IPS DF 6.9 (cell line): ENCODE measurements at regions not wholly inside any gene's neighbourhood (a gene's known extent, or its start where the extent isn't known, plus 50 kb on each side); places are given as distances from the start of the nearest gene placed in this dataset.

Experiments
- DNase-seq: peaks from one replicate; pipeline ENCODE4 v3.0.0-alpha.2; 2013; ENCODE audit warnings: low read depth, low spot score
- H3K27ac ChIP-seq: one replicate; pipeline ENCODE4 v1.5.1; 2013; ENCODE audit warnings: low read length, control low read depth
- H3K27me3 ChIP-seq: 2 replicates; pipeline ENCODE4 v1.6.1; 2013; ENCODE audit warnings: mild to moderate bottlenecking, low read length; ENCODE audit not compliant: control insufficient read depth, insufficient read depth
- H3K36me3 ChIP-seq: 2 replicates; pipeline ENCODE4 v1.6.1; 2013; ENCODE audit warnings: low read length; ENCODE audit not compliant: control insufficient read depth, insufficient read depth
- H3K4me1 ChIP-seq: 2 replicates; pipeline ENCODE4 v1.6.1; 2013; ENCODE audit warnings: low read length; ENCODE audit not compliant: control insufficient read depth, insufficient read depth
- H3K4me3 ChIP-seq: 2 replicates; pipeline ENCODE4 v1.5.1; 2013; ENCODE audit warnings: mild to moderate bottlenecking, low read length
- H3K9me3 ChIP-seq: 2 replicates; pipeline ENCODE4 v1.6.1; 2013; ENCODE audit warnings: low read length, inconsistent platforms; ENCODE audit not compliant: control insufficient read depth, insufficient read depth
- WGBS: extraction: QIAGEN DNeasy Blood & Tissue Kit; methylation state at CpG from one replicate; pipeline ENCODE4 v1.1.7; 2013; ENCODE audit warnings: mixed read lengths, missing lambda C conversion rate; ENCODE audit not compliant: insufficient read length, insufficient coverage; 5-methylcytosine and 5-hydroxymethylcytosine counted together

- Histone ChIP-seq H3K4me1 (no peaks in the 10 kb centered on the region), H3K36me3 (no peaks in the 10 kb centered on the region), H3K4me3 (no peak overlapping the region), H3K27ac (no peak overlapping the region), H3K27me3 (no peaks in the 10 kb centered on the region), H3K9me3 (no peaks in the 10 kb centered on the region)
- no CpG with 5 or more reads among the region's 3 CpGs for WGBS
- no peak for DNase-seq
Observed at GRCh38 chr5:103847060-103847459, 284.5 kb upstream of the NUDT12 start.

GRCh38 chr5:103842936-103843335 is 280.3 kb upstream of the NUDT12 start:
- H3K27me3 ChIP-seq: no peaks in the 10 kb centered on the region
- no peak for DNase-seq
- no peaks in the 10 kb centered on the region for H3K9me3 ChIP-seq
- no peaks in the 10 kb centered on the region for H3K36me3 ChIP-seq
- H3K4me1 ChIP-seq: no peaks in the 10 kb centered on the region
- no peak overlapping the region for H3K4me3 ChIP-seq
- H3K27ac ChIP-seq: no peak overlapping the region

- Histone ChIP-seq H3K36me3 (no peaks in the 10 kb centered on the region), H3K27me3 (no peaks in the 10 kb centered on the region), H3K27ac (no peak overlapping the region), H3K4me1 (no peaks in the 10 kb centered on the region), H3K4me3 (no peak overlapping the region), H3K9me3 (no peaks in the 10 kb centered on the region)
- no peak for DNase-seq
- WGBS: no CpG with 5 or more reads among the region's 1 CpG
Observed at GRCh38 chr5:103840600-103840999, 278.0 kb upstream of the NUDT12 start.

GRCh38 chr5:103834216-103834615 is 271.6 kb upstream of the NUDT12 start:
- no peaks in the 10 kb centered on the region for H3K9me3 ChIP-seq
- no peaks in the 10 kb centered on the region for H3K4me1 ChIP-seq
- H3K27me3 ChIP-seq: no peaks in the 10 kb centered on the region
- H3K4me3 ChIP-seq: no peak overlapping the region
- no CpG with 5 or more reads among the region's 1 CpG for WGBS
- H3K36me3 ChIP-seq: no peaks in the 10 kb centered on the region
- DNase-seq: no peak
- no peak overlapping the region for H3K27ac ChIP-seq

- no peak overlapping the region for H3K4me3 ChIP-seq
- H3K27ac ChIP-seq: no peak overlapping the region
- no peaks in the 10 kb centered on the region for H3K36me3 ChIP-seq
- DNase-seq: no peak
- no peaks in the 10 kb centered on the region for H3K9me3 ChIP-seq
- no peaks in the 10 kb centered on the region for H3K27me3 ChIP-seq
- no peaks in the 10 kb centered on the region for H3K4me1 ChIP-seq
- WGBS: no CpG with 5 or more reads among the region's 7 CpGs
Observed at GRCh38 chr5:103829585-103829984, 267.0 kb upstream of the NUDT12 start.

- no peaks in the 10 kb centered on the region for H3K9me3 ChIP-seq
- H3K27me3 ChIP-seq: no peaks in the 10 kb centered on the region
- H3K4me1 ChIP-seq: no peaks in the 10 kb centered on the region
- no peaks in the 10 kb centered on the region for H3K36me3 ChIP-seq
- WGBS: no CpG with 5 or more reads among the region's 4 CpGs
- DNase-seq: no peak
- H3K27ac ChIP-seq: no peak overlapping the region
- H3K4me3 ChIP-seq: no peak overlapping the region
Observed at GRCh38 chr5:103827976-103828375, 265.4 kb upstream of the NUDT12 start.

- H3K27ac ChIP-seq: no peak overlapping the region
- H3K4me3 ChIP-seq: no peak overlapping the region
- no peaks in the 10 kb centered on the region for H3K9me3 ChIP-seq
- no peaks in the 10 kb centered on the region for H3K27me3 ChIP-seq
- WGBS: no CpG with 5 or more reads among the region's 5 CpGs
- DNase-seq: no peak
- H3K4me1 ChIP-seq: no peaks in the 10 kb centered on the region
- no peaks in the 10 kb centered on the region for H3K36me3 ChIP-seq
Observed at GRCh38 chr5:103821361-103821760, 258.8 kb upstream of the NUDT12 start.

GRCh38 chr5:103808464-103809106 is 246.0 kb upstream of the NUDT12 start:
- no peaks in the 10 kb centered on the region for H3K9me3 ChIP-seq
- WGBS: no CpG with 5 or more reads among the region's 3 CpGs
- H3K36me3 ChIP-seq: no peaks in the 10 kb centered on the region
- DNase-seq: peak; percentile 31
- H3K27ac ChIP-seq: no peak overlapping the region
- H3K27me3 ChIP-seq: no peaks in the 10 kb centered on the region
- no peaks in the 10 kb centered on the region for H3K4me1 ChIP-seq
- no peak overlapping the region for H3K4me3 ChIP-seq

- Histone ChIP-seq H3K36me3 (no peaks in the 10 kb centered on the region), H3K4me3 (no peak overlapping the region), H3K4me1 (no peaks in the 10 kb centered on the region), H3K27me3 (no peaks in the 10 kb centered on the region), H3K9me3 (no peaks in the 10 kb centered on the region), H3K27ac (no peak overlapping the region)
- WGBS: no CpG with 5 or more reads among the region's 2 CpGs
- no peak for DNase-seq
Observed at GRCh38 chr5:103804711-103805110, 242.1 kb upstream of the NUDT12 start.

- no peak overlapping the region for H3K4me3 ChIP-seq
- H3K9me3 ChIP-seq: no peaks in the 10 kb centered on the region
- no peak overlapping the region for H3K27ac ChIP-seq
- WGBS: no CpG with 5 or more reads among the region's 1 CpG
- no peak for DNase-seq
- H3K4me1 ChIP-seq: no peaks in the 10 kb centered on the region
- no peaks in the 10 kb centered on the region for H3K36me3 ChIP-seq
- H3K27me3 ChIP-seq: no peaks in the 10 kb centered on the region
Observed at GRCh38 chr5:103801681-103802080, 239.1 kb upstream of the NUDT12 start.

- H3K9me3 ChIP-seq: no peaks in the 10 kb centered on the region
- no peaks in the 10 kb centered on the region for H3K27me3 ChIP-seq
- H3K4me3 ChIP-seq: no peak overlapping the region
- no peak for DNase-seq
- no CpG with 5 or more reads among the region's 2 CpGs for WGBS
- H3K36me3 ChIP-seq: no peaks in the 10 kb centered on the region
- no peak overlapping the region for H3K27ac ChIP-seq
- no peaks in the 10 kb centered on the region for H3K4me1 ChIP-seq
Observed at GRCh38 chr5:103800741-103801495, 238.3 kb upstream of the NUDT12 start.
